ENCODE measurements at regions not wholly inside any gene's neighbourhood (a gene's known extent, or its start where the extent isn't known, plus 50 kb on each side); places are given as distances from the start of the nearest gene placed in this dataset.

GRCh38 chr7:38020121-38020785 is 99.8 kb downstream of the EPDR1 start:
- no peak for TF ChIP-seq POLR2A (conservative IDR thresholded peaks at IDR 0.05)
- no peak for TF ChIP-seq ZNF780A (CRISPR knock-in tag; IDR thresholded peaks at IDR 0.05)
- TF ChIP-seq CTCF (IDR thresholded peaks at IDR 0.05 in 2 of 3, conservative IDR thresholded peaks at IDR 0.05 in 1 of 3; ENCODE audit: insufficient read depth in 2 of 3, low read depth in 1 of 3, low read length in 3 of 3), result no peak
- no peak for TF ChIP-seq JUN (IDR thresholded peaks at IDR 0.05; ENCODE audit: borderline replicate concordance, low read depth, low read length)
- TF ChIP-seq JUN (CRISPR knock-in tag; IDR thresholded peaks at IDR 0.05; ENCODE audit: borderline replicate concordance), result no peak
- no peak for TF ChIP-seq STAT6 (CRISPR knock-in tag; IDR thresholded peaks at IDR 0.05)
- TF ChIP-seq TAF15 (IDR thresholded peaks at IDR 0.05; ENCODE audit: low read depth, low read length), result no peak
- TF ChIP-seq ATF3 (IDR thresholded peaks at IDR 0.05), result no peak
- TF ChIP-seq ATF3 (CRISPR knock-in tag; conservative IDR thresholded peaks at IDR 0.05), result no peak
- no peak for TF ChIP-seq PYGO2 (tag; IDR thresholded peaks at IDR 0.05)
- no peak for TF ChIP-seq ZNF23 (CRISPR knock-in tag; IDR thresholded peaks at IDR 0.05)
- TF ChIP-seq ZNF184 (CRISPR knock-in tag; IDR thresholded peaks at IDR 0.05), result no peak
